ENCODE measurements at regions not wholly inside any gene's neighbourhood (a gene's known extent, or its start where the extent isn't known, plus 50 kb on each side); places are given as distances from the start of the nearest gene placed in this dataset.

DNA sequence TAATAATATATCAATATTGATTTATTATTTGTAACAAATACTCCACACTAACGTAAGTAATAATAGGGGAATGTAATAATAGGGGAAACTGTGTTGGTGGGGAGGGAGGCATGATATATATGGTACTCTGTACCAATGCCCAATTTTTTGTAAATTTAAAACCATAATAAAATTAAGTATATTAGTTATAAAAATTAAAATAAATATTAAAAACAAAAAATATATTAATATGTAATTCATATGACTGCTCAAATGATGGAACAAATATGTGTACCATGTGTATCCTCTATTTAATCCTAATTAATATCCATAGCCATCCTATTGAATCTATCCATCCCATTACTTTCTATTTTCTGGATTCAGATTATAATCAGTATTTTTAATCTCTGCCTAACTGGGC lies 578.0 kb downstream of the KCNA4 start:
- Mint-ChIP-seq H3K36me3 (ENCODE audit: insufficient read depth in 2 of 2) (peaks cover 0 to 3% of the 10 kb centered on the region in 2 donors), H3K27ac (no peak overlapping the region), H3K9me3 (peaks cover 2 to 6% of the 10 kb centered on the region in 2 donors), H3K4me1 (ENCODE audit: low read depth) (no peaks in the 10 kb centered on the region), H3K4me3 (no peak overlapping the region), H3K27me3 (ENCODE audit: low read depth) (no peaks in the 10 kb centered on the region)
- DNase-seq (no peak), ATAC-seq (replicated peaks in 1 of 2) (no peak)

- Mint-ChIP-seq H3K36me3 (ENCODE audit: insufficient read depth in 2 of 2) (peaks cover 0 to 3% of the 10 kb centered on the region in 2 donors), H3K4me3 (no peak overlapping the region), H3K27ac (no peak overlapping the region), H3K4me1 (ENCODE audit: low read depth) (no peaks in the 10 kb centered on the region), H3K9me3 (peaks cover 1 to 2% of the 10 kb centered on the region in 2 donors), H3K27me3 (ENCODE audit: low read depth) (no peaks in the 10 kb centered on the region)
- no peak for ATAC-seq (replicated peaks in 1 of 2)
- no peak for DNase-seq
Measured at GRCh38 chr11:29435421-29435820, 581.4 kb downstream of the KCNA4 start.

- Mint-ChIP-seq H3K9me3 (peaks cover 3 to 6% of the 10 kb centered on the region in 2 donors), H3K27ac (no peak overlapping the region), H3K4me3 (no peak overlapping the region), H3K4me1 (ENCODE audit: low read depth) (no peaks in the 10 kb centered on the region), H3K36me3 (ENCODE audit: insufficient read depth in 2 of 2) (peaks cover 0 to 6% of the 10 kb centered on the region in 2 donors), H3K27me3 (ENCODE audit: low read depth) (no peaks in the 10 kb centered on the region)
- DNase-seq: no peak
- no peak for ATAC-seq (replicated peaks in 1 of 2)
Measured at GRCh38 chr11:29432719-29433325, 584.0 kb downstream of the KCNA4 start.

GRCh38 chr11:29405305-29405704 lies 611.5 kb downstream of the KCNA4 start:
- no peaks in the 10 kb centered on the region for H3K27me3 Mint-ChIP-seq (ENCODE audit: low read depth)
- ATAC-seq (replicated peaks in 1 of 2): no peak
- DNase-seq: no peak
- peaks cover 2 to 17% of the 10 kb centered on the region in 2 donors for H3K9me3 Mint-ChIP-seq
- no peaks in the 10 kb centered on the region for H3K36me3 Mint-ChIP-seq (ENCODE audit: insufficient read depth in 2 of 2)
- H3K4me3 Mint-ChIP-seq: no peak overlapping the region
- H3K4me1 Mint-ChIP-seq (ENCODE audit: low read depth): no peaks in the 10 kb centered on the region
- H3K27ac Mint-ChIP-seq: no peak overlapping the region

GRCh38 chr11:29395555-29396072 lies 621.2 kb downstream of the KCNA4 start:
- H3K27ac Mint-ChIP-seq: no peak overlapping the region
- peaks cover 0 to 1% of the 10 kb centered on the region in 2 donors for H3K36me3 Mint-ChIP-seq (ENCODE audit: insufficient read depth in 2 of 2)
- H3K4me1 Mint-ChIP-seq (ENCODE audit: low read depth): no peaks in the 10 kb centered on the region
- no peak overlapping the region for H3K4me3 Mint-ChIP-seq
- H3K9me3 Mint-ChIP-seq: peaks cover 8 to 9% of the 10 kb centered on the region in 2 donors
- no peaks in the 10 kb centered on the region for H3K27me3 Mint-ChIP-seq (ENCODE audit: low read depth)
- ATAC-seq (replicated peaks in 1 of 2): no peak
- DNase-seq: no peak

DNA sequence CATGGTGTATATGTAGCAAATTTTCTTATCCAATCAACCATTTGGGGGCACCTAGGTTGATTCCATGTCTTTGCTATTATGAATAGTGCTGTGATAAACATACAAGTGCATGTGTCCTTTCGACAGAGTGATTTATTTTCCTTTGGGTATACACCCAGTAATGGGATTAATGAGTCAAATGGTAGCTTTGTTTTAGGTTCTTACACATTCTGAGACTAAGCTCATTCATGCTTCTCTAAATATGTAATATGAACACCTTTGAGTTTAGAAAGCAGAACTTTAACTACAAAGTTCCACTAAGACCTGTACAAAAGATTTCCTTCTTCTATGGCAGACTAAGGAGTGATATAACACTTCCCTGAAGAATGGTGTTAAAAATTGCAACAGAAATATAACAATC lies 627.0 kb downstream of the KCNA4 start:
- Mint-ChIP-seq H3K27ac (no peak overlapping the region), H3K9me3 (peaks cover 0 to 2% of the 10 kb centered on the region in 2 donors), H3K27me3 (ENCODE audit: low read depth) (no peaks in the 10 kb centered on the region), H3K4me1 (ENCODE audit: low read depth) (no peaks in the 10 kb centered on the region), H3K36me3 (ENCODE audit: insufficient read depth in 2 of 2) (no peaks in the 10 kb centered on the region), H3K4me3 (no peak overlapping the region)
- DNase-seq: no peak
- no peak for ATAC-seq (replicated peaks in 1 of 2)

DNA sequence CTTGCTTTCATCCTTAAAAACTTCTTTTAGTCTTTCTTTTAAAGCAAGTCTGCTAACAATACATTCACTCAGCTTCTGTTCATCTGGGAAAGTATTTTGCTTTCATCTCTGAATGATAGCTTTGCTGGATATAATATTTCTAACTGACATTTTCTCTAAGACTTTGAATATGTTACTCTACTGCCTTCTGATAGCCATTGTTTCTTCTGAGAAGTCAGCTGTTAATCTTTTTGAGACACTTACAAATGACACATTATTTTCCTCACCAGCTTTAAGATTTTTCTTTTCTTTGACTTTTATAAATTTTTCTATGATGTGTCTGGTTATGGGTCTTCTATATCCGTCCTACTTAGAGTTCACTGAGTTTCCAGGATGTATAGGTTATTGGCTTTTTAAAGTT lies 643.1 kb downstream of the KCNA4 start:
- H3K4me3 Mint-ChIP-seq: no peak overlapping the region
- no peaks in the 10 kb centered on the region for H3K27me3 Mint-ChIP-seq (ENCODE audit: low read depth)
- no peak for DNase-seq
- H3K27ac Mint-ChIP-seq: no peak overlapping the region
- H3K4me1 Mint-ChIP-seq (ENCODE audit: low read depth): no peaks in the 10 kb centered on the region
- peaks cover 0 to 1% of the 10 kb centered on the region in 2 donors for H3K36me3 Mint-ChIP-seq (ENCODE audit: insufficient read depth in 2 of 2)
- H3K9me3 Mint-ChIP-seq: peaks cover 7 to 16% of the 10 kb centered on the region in 2 donors
- ATAC-seq (replicated peaks in 1 of 2): no peak

DNA sequence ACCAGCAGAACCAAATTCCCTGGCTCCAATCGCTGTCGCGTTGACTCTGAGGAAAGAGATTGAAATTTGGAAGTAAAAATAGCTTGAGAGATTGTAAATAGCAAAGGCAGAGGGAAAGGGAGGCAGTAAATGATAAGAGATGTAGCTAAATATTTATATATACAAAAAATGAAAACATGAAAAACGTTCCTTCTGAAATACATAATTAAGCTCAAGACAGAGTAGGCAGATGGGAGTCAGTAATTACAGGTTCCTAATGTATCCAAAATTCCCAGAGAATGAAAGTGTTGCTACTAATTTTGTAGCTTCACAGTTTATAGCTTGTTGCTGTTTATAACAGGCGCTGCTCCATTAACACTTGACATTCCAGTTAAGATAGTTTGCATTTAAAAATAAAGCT lies 648.7 kb downstream of the KCNA4 start:
- Mint-ChIP-seq H3K27ac (no peak overlapping the region), H3K9me3 (peaks cover 7 to 10% of the 10 kb centered on the region in 2 donors), H3K36me3 (ENCODE audit: insufficient read depth in 2 of 2) (no peaks in the 10 kb centered on the region), H3K4me3 (no peak overlapping the region), H3K27me3 (ENCODE audit: low read depth) (no peaks in the 10 kb centered on the region), H3K4me1 (ENCODE audit: low read depth) (no peaks in the 10 kb centered on the region)
- ATAC-seq (replicated peaks in 1 of 2) (no peak), DNase-seq (no peak)

- no peak for DNase-seq
- Mint-ChIP-seq H3K4me3 (no peak overlapping the region), H3K36me3 (ENCODE audit: insufficient read depth in 2 of 2) (no peaks in the 10 kb centered on the region), H3K4me1 (ENCODE audit: low read depth) (no peaks in the 10 kb centered on the region), H3K27me3 (ENCODE audit: low read depth) (no peaks in the 10 kb centered on the region), H3K9me3 (peaks cover 9% of the 10 kb centered on the region in 2 donors), H3K27ac (no peak overlapping the region)
- ATAC-seq (replicated peaks in 1 of 2): no peak
Measured at GRCh38 chr11:29364006-29364405, 652.8 kb downstream of the KCNA4 start.

GRCh38 chr11:29361369-29361768 lies 655.5 kb downstream of the KCNA4 start:
- H3K9me3 Mint-ChIP-seq: peaks cover 6 to 9% of the 10 kb centered on the region in 2 donors
- no peaks in the 10 kb centered on the region for H3K4me1 Mint-ChIP-seq (ENCODE audit: low read depth)
- no peak overlapping the region for H3K4me3 Mint-ChIP-seq
- no peaks in the 10 kb centered on the region for H3K36me3 Mint-ChIP-seq (ENCODE audit: insufficient read depth in 2 of 2)
- DNase-seq (no peak), ATAC-seq (replicated peaks in 1 of 2) (no peak)
- no peaks in the 10 kb centered on the region for H3K27me3 Mint-ChIP-seq (ENCODE audit: low read depth)
- H3K27ac Mint-ChIP-seq: no peak overlapping the region

DNA sequence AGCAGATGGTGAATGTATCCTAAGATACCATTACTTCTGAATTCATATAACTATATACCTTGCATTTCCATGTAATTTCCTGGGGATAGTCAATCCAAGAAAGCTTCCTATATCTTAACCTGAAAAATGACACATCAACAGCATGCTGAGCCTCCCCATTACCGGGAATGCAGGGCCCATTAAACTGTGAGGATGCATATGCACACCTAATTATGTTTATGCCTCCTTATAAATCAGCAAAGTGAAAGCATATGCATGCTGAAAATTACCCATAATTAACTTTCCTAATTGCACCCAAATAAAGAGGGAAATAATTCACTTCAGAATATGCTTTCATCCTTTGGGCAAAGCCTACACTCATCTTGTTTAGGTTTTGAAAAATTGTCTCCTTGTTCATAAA lies 663.0 kb downstream of the KCNA4 start:
- DNase-seq (no peak), ATAC-seq (replicated peaks in 1 of 2) (no peak)
- Mint-ChIP-seq H3K9me3 (peaks cover 3 to 7% of the 10 kb centered on the region in 2 donors), H3K4me3 (no peak overlapping the region), H3K4me1 (ENCODE audit: low read depth) (no peaks in the 10 kb centered on the region), H3K27me3 (ENCODE audit: low read depth) (no peaks in the 10 kb centered on the region), H3K36me3 (ENCODE audit: insufficient read depth in 2 of 2) (no peaks in the 10 kb centered on the region), H3K27ac (no peak overlapping the region)

- peaks cover 3 to 8% of the 10 kb centered on the region in 2 donors for H3K9me3 Mint-ChIP-seq
- H3K4me1 Mint-ChIP-seq (ENCODE audit: low read depth): no peaks in the 10 kb centered on the region
- DNase-seq: no peak
- H3K36me3 Mint-ChIP-seq (ENCODE audit: insufficient read depth in 2 of 2): no peaks in the 10 kb centered on the region
- no peak overlapping the region for H3K4me3 Mint-ChIP-seq
- H3K27me3 Mint-ChIP-seq (ENCODE audit: low read depth): no peaks in the 10 kb centered on the region
- H3K27ac Mint-ChIP-seq: no peak overlapping the region
- no peak for ATAC-seq (replicated peaks in 1 of 2)
Measured at GRCh38 chr11:29352273-29352795, 664.5 kb downstream of the KCNA4 start.

- DNase-seq (no peak), ATAC-seq (replicated peaks in 1 of 2) (no peak)
- H3K27me3 Mint-ChIP-seq (ENCODE audit: low read depth): no peaks in the 10 kb centered on the region
- no peak overlapping the region for H3K4me3 Mint-ChIP-seq
- H3K27ac Mint-ChIP-seq: no peak overlapping the region
- no peaks in the 10 kb centered on the region for H3K4me1 Mint-ChIP-seq (ENCODE audit: low read depth)
- H3K36me3 Mint-ChIP-seq (ENCODE audit: insufficient read depth in 2 of 2): no peaks in the 10 kb centered on the region
- peaks cover 3 to 8% of the 10 kb centered on the region in 2 donors for H3K9me3 Mint-ChIP-seq
Measured at GRCh38 chr11:29351301-29351873, 665.4 kb downstream of the KCNA4 start.
